HEK293 (cell line): ENCODE measurements at regions not wholly inside any gene's neighbourhood (a gene's known extent, or its start where the extent isn't known, plus 50 kb on each side); places are given as distances from the start of the nearest gene placed in this dataset.

ENCODE experiments used
- CTCF ChIA-PET: fragments of 350-600 bp; formaldehyde crosslinking; extraction: SDS; loops from one replicate; lab custom pipeline; 2021; ENCODE audit warnings: antibody characterized with exemption; lab: Yijun Ruan, JAX
- POLR2A ChIA-PET: fragments of 300-600 bp; formaldehyde crosslinking; extraction: SDS; loops from one replicate; lab custom pipeline; 2020; ENCODE audit warnings: antibody characterized with exemption, inconsistent platforms; lab: Yijun Ruan, JAX
- H3K27ac ChIP-seq: fragments of 200-500 bp; sonication (Bioruptor generic); 2 replicates; pipeline ENCODE4 v1.5.1; 2014; ENCODE audit warnings: low read depth, low read length, control low read depth, inconsistent platforms; ENCODE audit errors: extremely low read depth
- H3K36me3 ChIP-seq, 2 experiments: fragments of 200-500 bp in 1 of 2; sonication (Bioruptor generic) in 1 of 2; 1 replicate in 1 of 2; 2 replicates in 1 of 2; pipeline ENCODE4 v1.5.1; 2014 to 2017; ENCODE audit warnings: inconsistent platforms in 2 of 2, low read length in 2 of 2; ENCODE audit not compliant: control insufficient read depth in 2 of 2, insufficient read depth in 1 of 2
- H3K4me1 ChIP-seq: fragments of 200-500 bp; sonication (Bioruptor generic); 2 replicates; pipeline ENCODE4 v1.5.1; 2014; ENCODE audit warnings: mild to moderate bottlenecking, low read length, inconsistent platforms; ENCODE audit not compliant: control insufficient read depth, insufficient read depth
- H3K4me3 ChIP-seq: 2 replicates; pipeline ENCODE4 v1.5.1; 2011; ENCODE audit warnings: low read depth, mild to moderate bottlenecking, control low read depth, low read length, moderate library complexity
- H3K9me3 ChIP-seq: fragments of 200-500 bp; sonication (Bioruptor generic); 2 replicates; pipeline ENCODE4 v1.5.1; 2014; ENCODE audit warnings: low read depth, low read length, inconsistent platforms; ENCODE audit not compliant: control insufficient read depth, insufficient read depth
- INSM2 ChIP-seq: fragments of 450-650 bp; formaldehyde crosslinking; IDR thresholded peaks from 2 replicates; pipeline ENCODE4 v1.5.1; 2016; ENCODE audit warnings: missing biosample characterization, missing genetic modification characterization
- KLF7 ChIP-seq: fragments of 450-650 bp; formaldehyde crosslinking; IDR thresholded peaks from 2 replicates; pipeline ENCODE4 v1.5.1; 2016; ENCODE audit warnings: missing biosample characterization, missing genetic modification characterization, borderline replicate concordance
- PRDM10 ChIP-seq: fragments of 450-650 bp; formaldehyde crosslinking; IDR thresholded peaks from 2 replicates; pipeline ENCODE4 v1.5.1; 2016; ENCODE audit warnings: missing biosample characterization, missing genetic modification characterization
- RBAK ChIP-seq: fragments of 450-650 bp; formaldehyde crosslinking; IDR thresholded peaks from 2 replicates; pipeline ENCODE4 v1.5.1; 2016; ENCODE audit warnings: missing biosample characterization, missing genetic modification characterization
- ZBTB20 ChIP-seq: fragments of 450-650 bp; formaldehyde crosslinking; IDR thresholded peaks from 2 replicates; pipeline ENCODE4 v1.5.1; 2016; ENCODE audit warnings: missing biosample characterization, missing genetic modification characterization
- ZNF112 ChIP-seq: fragments of 450-650 bp; formaldehyde crosslinking; IDR thresholded peaks from 2 replicates; pipeline ENCODE4 v1.5.0; 2017; ENCODE audit warnings: missing biosample characterization, missing genetic modification characterization
- ZNF214 ChIP-seq: fragments of 450-650 bp; formaldehyde crosslinking; IDR thresholded peaks from 2 replicates; pipeline ENCODE4 v1.5.1; 2017; ENCODE audit warnings: missing biosample characterization, mild to moderate bottlenecking, missing genetic modification characterization, borderline replicate concordance
- ZNF324 ChIP-seq: fragments of 450-650 bp; formaldehyde crosslinking; IDR thresholded peaks from 2 replicates; pipeline ENCODE4 v1.5.1; 2016; ENCODE audit warnings: missing biosample characterization, missing genetic modification characterization
- ZNF335 ChIP-seq: fragments of 450-650 bp; formaldehyde crosslinking; conservative IDR thresholded peaks from 2 replicates; pipeline ENCODE4 v1.5.1; 2016; ENCODE audit warnings: missing biosample characterization, missing genetic modification characterization
- ZNF350 ChIP-seq: fragments of 450-650 bp; formaldehyde crosslinking; IDR thresholded peaks from 2 replicates; pipeline ENCODE4 v1.5.0; 2017; ENCODE audit warnings: missing biosample characterization, mild to moderate bottlenecking, missing genetic modification characterization
- ZNF391 ChIP-seq: fragments of 450-650 bp; formaldehyde crosslinking; IDR thresholded peaks from 2 replicates; pipeline ENCODE4 v1.5.1; 2016; ENCODE audit warnings: low read depth, missing biosample characterization, missing genetic modification characterization, borderline replicate concordance
- ZNF530 ChIP-seq: fragments of 450-650 bp; formaldehyde crosslinking; IDR thresholded peaks from 2 replicates; pipeline ENCODE4 v1.5.1; 2016; ENCODE audit warnings: low read depth, missing biosample characterization, missing genetic modification characterization
- ZNF555 ChIP-seq: fragments of 450-650 bp; formaldehyde crosslinking; conservative IDR thresholded peaks from 2 replicates; pipeline ENCODE4 v1.5.1; 2017; ENCODE audit warnings: missing biosample characterization, mild to moderate bottlenecking, missing genetic modification characterization, inconsistent platforms
- ZNF560 ChIP-seq: fragments of 450-650 bp; formaldehyde crosslinking; IDR thresholded peaks from 2 replicates; pipeline ENCODE4 v1.5.1; 2017; ENCODE audit warnings: missing biosample characterization, missing genetic modification characterization, borderline replicate concordance
- ZNF610 ChIP-seq: fragments of 450-650 bp; formaldehyde crosslinking; IDR thresholded peaks from 2 replicates; pipeline ENCODE4 v1.5.1; 2016; ENCODE audit warnings: missing biosample characterization, missing genetic modification characterization, borderline replicate concordance
- ZNF623 ChIP-seq: fragments of 450-650 bp; formaldehyde crosslinking; IDR thresholded peaks from 2 replicates; pipeline ENCODE4 v1.5.1; 2016; ENCODE audit warnings: missing biosample characterization, missing genetic modification characterization
- ZNF629 ChIP-seq: fragments of 450-650 bp; formaldehyde crosslinking; IDR thresholded peaks from 2 replicates; pipeline ENCODE4 v1.5.1; 2017; ENCODE audit warnings: missing biosample characterization, missing genetic modification characterization
- ZNF76 ChIP-seq: fragments of 450-650 bp; formaldehyde crosslinking; IDR thresholded peaks from 2 replicates; pipeline ENCODE4; 2016; ENCODE audit warnings: low read depth, missing biosample characterization, missing genetic modification characterization, borderline replicate concordance
- ZNF776 ChIP-seq: fragments of 450-650 bp; formaldehyde crosslinking; IDR thresholded peaks from 2 replicates; pipeline ENCODE4 v1.5.0; 2017; ENCODE audit warnings: missing biosample characterization, missing genetic modification characterization, borderline replicate concordance
- ZNF792 ChIP-seq: fragments of 450-650 bp; formaldehyde crosslinking; IDR thresholded peaks from 2 replicates; pipeline ENCODE4 v1.5.1; 2016; ENCODE audit warnings: missing biosample characterization, missing genetic modification characterization
- TF ChIP-seq, protein P1 (sequence below): fragments of 450-650 bp; formaldehyde crosslinking; IDR thresholded peaks from 2 replicates; pipeline ENCODE4 v1.5.1; 2016; ENCODE audit warnings: missing biosample characterization, missing genetic modification characterization

DNA sequence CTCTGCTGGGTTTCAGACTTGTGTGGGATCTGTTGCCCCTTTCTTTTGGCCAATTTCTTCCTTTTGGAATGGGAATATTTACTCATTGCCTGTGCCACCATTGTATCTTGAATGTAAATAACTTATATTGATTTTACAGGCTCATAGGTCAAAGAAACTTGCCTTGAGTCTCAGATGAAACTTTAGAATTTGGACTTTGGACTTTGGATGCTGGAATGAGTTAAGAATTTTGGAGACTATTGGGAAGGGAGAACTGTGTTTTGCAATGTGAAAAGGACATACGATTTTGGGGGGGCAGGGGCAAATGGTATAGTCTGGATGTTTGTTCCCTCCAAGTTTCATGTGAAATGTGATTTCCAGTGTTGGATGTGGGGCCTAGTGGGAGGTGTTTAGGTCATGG, 62.6 kb upstream of the TNFRSF21 start:
- H3K27ac ChIP-seq = no peak overlapping the region
- H3K9me3 ChIP-seq = no peaks in the 10 kb centered on the region
- H3K4me1 ChIP-seq = no peaks in the 10 kb centered on the region
- no peak overlapping the region for H3K4me3 ChIP-seq
- ChIA-PET CTCF (no interaction called here), POLR2A (no interaction called here)
- H3K36me3 ChIP-seq = no peaks in the 10 kb centered on the region
- TF ChIP-seq ZNF610 (tag by site-specific recombination) (no peak), PRDM10 (tag by site-specific recombination) (peak; percentile 28; the same call in 1 of the 2 replicates)

GRCh38 chr6:47375426-47375825, 65.7 kb upstream of the TNFRSF21 start:
- CTCF ChIA-PET = interaction anchor here (0.6 kb wide), 1 partner anchor 38 kb away, joined by 3 read pairs; no protein-coding TSS in a partner anchor

DNA sequence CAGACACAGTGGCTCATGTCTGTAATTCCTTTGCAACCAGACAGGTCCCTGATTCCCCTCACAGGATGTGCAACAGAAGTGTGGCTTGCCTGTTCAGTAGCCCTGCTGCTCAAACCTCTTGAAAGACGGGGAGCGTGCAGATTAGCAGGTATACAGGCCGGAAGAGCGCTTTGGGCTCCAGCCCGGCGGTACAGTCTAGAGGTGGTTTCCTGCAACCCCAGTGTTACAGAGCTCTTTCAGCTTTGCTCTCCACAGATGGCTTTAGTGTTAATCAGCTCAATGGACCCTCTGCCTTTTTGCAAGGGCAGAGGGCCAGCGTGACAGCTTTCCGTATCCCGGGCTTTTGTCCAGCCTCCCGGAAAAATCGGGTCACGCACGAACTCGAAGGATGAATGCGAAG, 67.2 kb upstream of the TNFRSF21 start:
- ChIA-PET CTCF (interaction anchor here (1.2 kb wide), 1 partner anchor 258 kb away, joined by 3 read pairs; no protein-coding TSS in a partner anchor), POLR2A (no interaction called here)
- no peaks in the 10 kb centered on the region for H3K36me3 ChIP-seq
- no peak overlapping the region for H3K27ac ChIP-seq
- H3K4me1 ChIP-seq = no peaks in the 10 kb centered on the region
- H3K9me3 ChIP-seq = no peaks in the 10 kb centered on the region
- H3K4me3 ChIP-seq = no peak overlapping the region
- TF ChIP-seq ZNF776 (tag by site-specific recombination) = no peak
- no peak for TF ChIP-seq KLF7 (tag by site-specific recombination)
- no peak for TF ChIP-seq ZNF112 (tag by site-specific recombination)
- TF ChIP-seq ZNF555 (tag by site-specific recombination) = no peak
- TF ChIP-seq ZNF560 = no peak
- no peak for TF ChIP-seq PRDM10 (tag by site-specific recombination)
- TF ChIP-seq ZNF629 (tag by site-specific recombination) = no peak
- TF ChIP-seq, protein P1, sequence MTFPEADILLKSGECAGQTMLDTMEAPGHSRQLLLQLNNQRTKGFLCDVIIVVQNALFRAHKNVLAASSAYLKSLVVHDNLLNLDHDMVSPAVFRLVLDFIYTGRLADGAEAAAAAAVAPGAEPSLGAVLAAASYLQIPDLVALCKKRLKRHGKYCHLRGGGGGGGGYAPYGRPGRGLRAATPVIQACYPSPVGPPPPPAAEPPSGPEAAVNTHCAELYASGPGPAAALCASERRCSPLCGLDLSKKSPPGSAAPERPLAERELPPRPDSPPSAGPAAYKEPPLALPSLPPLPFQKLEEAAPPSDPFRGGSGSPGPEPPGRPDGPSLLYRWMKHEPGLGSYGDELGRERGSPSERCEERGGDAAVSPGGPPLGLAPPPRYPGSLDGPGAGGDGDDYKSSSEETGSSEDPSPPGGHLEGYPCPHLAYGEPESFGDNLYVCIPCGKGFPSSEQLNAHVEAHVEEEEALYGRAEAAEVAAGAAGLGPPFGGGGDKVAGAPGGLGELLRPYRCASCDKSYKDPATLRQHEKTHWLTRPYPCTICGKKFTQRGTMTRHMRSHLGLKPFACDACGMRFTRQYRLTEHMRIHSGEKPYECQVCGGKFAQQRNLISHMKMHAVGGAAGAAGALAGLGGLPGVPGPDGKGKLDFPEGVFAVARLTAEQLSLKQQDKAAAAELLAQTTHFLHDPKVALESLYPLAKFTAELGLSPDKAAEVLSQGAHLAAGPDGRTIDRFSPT (tag by site-specific recombination) = no peak
- TF ChIP-seq ZNF324 = no peak
- TF ChIP-seq ZBTB20 (tag by site-specific recombination) = no peak
- TF ChIP-seq ZNF792 (tag by site-specific recombination) = no peak
- TF ChIP-seq ZNF335 (tag by site-specific recombination) = no peak
- no peak for TF ChIP-seq ZNF623 (tag by site-specific recombination)
- no peak for TF ChIP-seq INSM2
- TF ChIP-seq RBAK (tag by site-specific recombination) = no peak

More at GRCh38 chr6:47375426-47375825, 65.7 kb upstream of the TNFRSF21 start:
- TF ChIP-seq ZNF214 (tag by site-specific recombination) = no peak
- no peak for TF ChIP-seq ZNF530 (tag by site-specific recombination)
- TF ChIP-seq ZNF350 (tag by site-specific recombination) = no peak
- TF ChIP-seq ZNF76 = no peak
- no peak for TF ChIP-seq ZNF391 (tag by site-specific recombination)
- Histone ChIP-seq H3K36me3 (no peaks in the 10 kb centered on the region), H3K4me3 (no peak overlapping the region), H3K27ac (no peak overlapping the region), H3K9me3 (no peaks in the 10 kb centered on the region), H3K4me1 (no peaks in the 10 kb centered on the region)
- POLR2A ChIA-PET = no interaction called here
